GM21360 (cell line): ENCODE measurements at regions not wholly inside any gene's neighbourhood (a gene's known extent, or its start where the extent isn't known, plus 50 kb on each side); places are given as distances from the start of the nearest gene placed in this dataset.
"Not testable (repeated sequence)": the region's sequence is repeated elsewhere in the genome, so short reads cannot be mapped to it uniquely, and the experiment has no call there.

ENCODE experiments used
- ATAC-seq: cut with Tn5 transposase; IDR thresholded peaks from one replicate; pipeline ENCODE4 v1.9.1; 2021; ENCODE audit warnings: mild to moderate bottlenecking, moderate library complexity; ENCODE audit not compliant: unreplicated experiment

GRCh38 chr2:16182841-16183240, 242.5 kb downstream of the MYCN start:
- ATAC-seq: no peak

- not testable (repeated sequence) for ATAC-seq
Observed at GRCh38 chr2:16182311-16182815, 242.0 kb downstream of the MYCN start.

GRCh38 chr2:16181741-16182090, 241.4 kb downstream of the MYCN start:
- no peak for ATAC-seq

GRCh38 chr2:16181062-16181740, 240.9 kb downstream of the MYCN start:
- no peak for ATAC-seq

- no peak for ATAC-seq
Observed at GRCh38 chr2:16180631-16181030, 240.3 kb downstream of the MYCN start.

- no peak for ATAC-seq
Observed at GRCh38 chr2:16179701-16180416, 239.5 kb downstream of the MYCN start.

GRCh38 chr2:16178551-16179130, 238.3 kb downstream of the MYCN start:
- no peak for ATAC-seq

- ATAC-seq: no peak
Observed at GRCh38 chr2:16177671-16178180, 237.4 kb downstream of the MYCN start.

- ATAC-seq: no peak
Observed at GRCh38 chr2:16176971-16177480, 236.7 kb downstream of the MYCN start.

GRCh38 chr2:16175247-16175825, 235.0 kb downstream of the MYCN start:
- ATAC-seq: no peak

- no peak for ATAC-seq
Observed at GRCh38 chr2:16174693-16175045, 234.3 kb downstream of the MYCN start.

GRCh38 chr2:16173893-16174692, 233.7 kb downstream of the MYCN start:
- no peak for ATAC-seq

- no peak for ATAC-seq
Observed at GRCh38 chr2:16172324-16173175, 232.2 kb downstream of the MYCN start.

- no peak for ATAC-seq
Observed at GRCh38 chr2:16171425-16171920, 231.1 kb downstream of the MYCN start.

GRCh38 chr2:16170675-16171424, 230.5 kb downstream of the MYCN start:
- ATAC-seq: no peak

GRCh38 chr2:16169381-16169960, 229.1 kb downstream of the MYCN start:
- no peak for ATAC-seq

GRCh38 chr2:16168506-16169264, 228.3 kb downstream of the MYCN start:
- no peak for ATAC-seq
